ENCODE measurements at regions not wholly inside any gene's neighbourhood (a gene's known extent, or its start where the extent isn't known, plus 50 kb on each side); places are given as distances from the start of the nearest gene placed in this dataset.

DNA sequence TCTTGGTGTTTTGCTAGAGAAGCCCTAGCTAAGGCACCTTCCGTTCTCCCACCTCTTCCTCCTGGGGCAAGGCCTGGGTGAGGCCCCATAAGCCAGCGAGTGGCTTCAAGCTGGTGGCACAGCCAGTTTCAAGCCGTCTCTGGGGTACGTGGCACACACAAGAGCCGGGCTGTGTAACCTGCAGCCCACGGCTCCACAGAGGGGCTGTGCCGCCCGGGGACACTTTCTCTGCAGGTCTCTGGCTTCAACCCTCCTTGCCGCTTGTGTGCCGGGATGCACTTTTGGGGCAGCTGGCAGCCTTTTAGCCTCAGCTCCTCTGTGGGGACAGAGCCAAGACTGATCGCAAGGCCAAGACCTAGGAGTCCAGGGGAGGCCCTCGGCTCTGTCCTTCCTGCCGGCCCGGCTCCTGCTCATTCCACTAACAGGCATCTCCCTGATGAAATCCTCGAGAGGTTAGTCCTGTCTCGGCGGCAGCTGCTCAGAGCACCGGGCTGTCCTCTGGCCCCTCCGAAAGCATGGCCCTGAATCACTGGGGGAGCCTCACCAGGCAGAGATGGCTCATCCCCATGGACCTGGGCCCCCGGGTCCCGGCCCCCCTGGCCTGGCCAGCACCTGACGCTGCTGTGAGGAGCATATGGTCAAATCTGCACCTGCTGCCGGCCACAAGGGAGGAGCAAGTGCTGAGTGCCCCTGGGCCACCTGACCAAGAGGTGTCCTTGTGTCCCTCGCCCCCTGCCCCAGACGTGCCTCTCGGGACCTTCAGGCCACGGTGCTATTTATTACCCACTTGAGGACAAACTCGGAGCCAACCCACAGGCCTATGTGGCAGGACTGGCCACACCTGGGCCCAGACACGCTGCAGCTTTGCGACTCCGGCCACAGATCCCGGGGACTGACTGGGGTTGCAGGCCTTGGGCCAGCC lies 98.5 kb downstream of the METRNL start:
- intact Hi-C loops (cut with micrococcal nuclease), result no loop called here
- Mint-ChIP-seq H3K4me1 (ENCODE audit: low read depth) (no peaks in the 10 kb centered on the region), H3K27ac (no peak overlapping the region), H3K27me3 (no peaks in the 10 kb centered on the region), H3K4me3 (no peak overlapping the region), H3K36me3 (ENCODE audit: low read depth) (no peaks in the 10 kb centered on the region), H3K9me3 (no peaks in the 10 kb centered on the region)
- DNase-seq, result no peak
- no peak for ATAC-seq
- POLR2A ChIA-PET, result no interaction called here
- CTCF ChIA-PET, result no interaction called here
- TF ChIP-seq, protein P1, sequence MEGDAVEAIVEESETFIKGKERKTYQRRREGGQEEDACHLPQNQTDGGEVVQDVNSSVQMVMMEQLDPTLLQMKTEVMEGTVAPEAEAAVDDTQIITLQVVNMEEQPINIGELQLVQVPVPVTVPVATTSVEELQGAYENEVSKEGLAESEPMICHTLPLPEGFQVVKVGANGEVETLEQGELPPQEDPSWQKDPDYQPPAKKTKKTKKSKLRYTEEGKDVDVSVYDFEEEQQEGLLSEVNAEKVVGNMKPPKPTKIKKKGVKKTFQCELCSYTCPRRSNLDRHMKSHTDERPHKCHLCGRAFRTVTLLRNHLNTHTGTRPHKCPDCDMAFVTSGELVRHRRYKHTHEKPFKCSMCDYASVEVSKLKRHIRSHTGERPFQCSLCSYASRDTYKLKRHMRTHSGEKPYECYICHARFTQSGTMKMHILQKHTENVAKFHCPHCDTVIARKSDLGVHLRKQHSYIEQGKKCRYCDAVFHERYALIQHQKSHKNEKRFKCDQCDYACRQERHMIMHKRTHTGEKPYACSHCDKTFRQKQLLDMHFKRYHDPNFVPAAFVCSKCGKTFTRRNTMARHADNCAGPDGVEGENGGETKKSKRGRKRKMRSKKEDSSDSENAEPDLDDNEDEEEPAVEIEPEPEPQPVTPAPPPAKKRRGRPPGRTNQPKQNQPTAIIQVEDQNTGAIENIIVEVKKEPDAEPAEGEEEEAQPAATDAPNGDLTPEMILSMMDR (IDR thresholded peaks at IDR 0.05), result no peak

DNA sequence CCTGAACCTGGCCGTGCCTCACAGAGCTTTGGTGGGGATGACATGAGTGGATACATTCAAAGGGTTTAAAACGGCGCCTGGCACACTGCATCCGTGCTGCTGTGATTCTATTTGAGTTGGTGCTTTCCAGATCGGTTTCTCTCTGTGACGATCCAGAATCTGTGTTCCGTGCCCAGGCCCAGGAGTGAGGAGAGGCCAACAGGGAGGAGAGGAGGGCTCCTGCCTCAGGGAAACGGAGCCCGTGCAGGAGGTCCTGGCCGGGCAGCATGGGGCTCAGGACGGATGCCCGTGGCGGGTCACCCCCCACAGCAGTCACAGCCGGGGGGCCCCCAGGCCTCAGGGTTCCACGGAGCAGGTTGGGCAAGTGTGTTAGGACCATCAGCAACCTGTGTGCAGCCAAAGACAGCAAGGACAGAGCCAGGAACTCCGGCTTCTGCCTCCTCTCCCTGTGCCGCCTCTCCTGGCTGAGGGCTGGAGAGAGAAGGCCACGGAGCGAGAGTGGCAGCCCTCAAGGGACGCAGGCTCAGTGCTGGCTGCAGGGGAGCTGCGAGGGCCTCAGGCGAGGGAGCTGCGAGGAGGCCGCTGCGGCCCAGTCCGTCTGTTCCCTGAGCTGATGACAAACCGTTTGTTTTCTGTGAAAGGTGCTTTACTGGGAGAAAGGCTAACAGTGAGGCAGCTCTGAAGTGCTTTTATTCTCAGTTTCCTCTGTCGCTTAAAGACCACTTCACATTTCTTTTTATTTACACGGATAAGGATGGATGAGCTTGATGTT lies 99.3 kb downstream of the METRNL start:
- TF ChIP-seq, protein P1 (IDR thresholded peaks at IDR 0.05), result no peak
- Mint-ChIP-seq H3K4me3 (no peak overlapping the region), H3K4me1 (ENCODE audit: low read depth) (no peaks in the 10 kb centered on the region), H3K27ac (no peak overlapping the region), H3K9me3 (no peaks in the 10 kb centered on the region), H3K27me3 (no peaks in the 10 kb centered on the region), H3K36me3 (ENCODE audit: low read depth) (no peaks in the 10 kb centered on the region)
- ChIA-PET POLR2A (no interaction called here), CTCF (no interaction called here)
- DNase-seq (no peak), ATAC-seq (no peak)
- intact Hi-C loops (cut with micrococcal nuclease), result no loop called here

DNA sequence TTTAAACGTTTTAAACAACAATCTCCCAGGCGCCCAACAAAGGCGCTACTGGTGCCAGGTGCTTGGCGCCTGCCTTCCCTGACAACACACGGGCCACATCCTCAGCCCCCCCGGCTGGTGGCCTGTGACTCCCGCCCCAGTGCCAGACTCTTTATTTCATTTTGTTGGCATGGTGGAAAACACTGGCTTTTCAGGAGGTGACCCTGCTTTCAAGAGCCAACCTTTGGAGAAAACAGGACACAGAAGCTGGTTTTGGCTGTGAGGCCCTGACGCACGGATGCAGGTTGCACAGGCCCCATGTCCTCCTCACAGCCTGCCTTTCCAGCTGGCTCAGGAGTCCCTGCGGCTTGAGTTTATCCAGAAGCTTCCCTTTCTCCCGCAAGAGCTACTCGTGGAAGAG lies 100.0 kb downstream of the METRNL start:
- CTCF ChIA-PET, result no interaction called here
- intact Hi-C loops (cut with micrococcal nuclease), result no loop called here

DNA sequence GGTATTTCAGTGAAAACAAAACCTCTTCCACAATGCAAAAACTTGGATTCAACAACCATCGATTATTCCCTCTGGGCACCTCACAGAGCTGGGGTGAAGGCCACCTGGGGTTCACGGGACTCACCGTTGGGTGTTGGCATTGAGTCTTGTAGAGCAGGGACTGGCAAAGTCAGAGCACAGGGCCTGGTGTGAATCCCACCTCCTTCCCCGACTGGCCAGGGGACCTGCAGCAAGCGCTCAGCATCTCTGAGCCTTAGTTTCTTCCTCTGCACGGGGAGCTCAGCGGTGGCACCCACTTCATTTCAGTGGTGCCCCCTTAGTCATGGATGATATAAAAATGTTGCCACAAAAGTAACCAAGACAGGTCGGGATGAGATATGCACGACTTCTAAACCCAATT lies 100.4 kb downstream of the METRNL start:
- H3K4me3 Mint-ChIP-seq, result no peak overlapping the region
- intact Hi-C loops (cut with micrococcal nuclease), result no loop called here
- ChIA-PET POLR2A (no interaction called here), CTCF (no interaction called here)
- no peaks in the 10 kb centered on the region for H3K4me1 Mint-ChIP-seq (ENCODE audit: low read depth)
- DNase-seq, result no peak
- no peak overlapping the region for H3K27ac Mint-ChIP-seq
- ATAC-seq, result no peak
- H3K36me3 Mint-ChIP-seq (ENCODE audit: low read depth), result no peaks in the 10 kb centered on the region
- no peaks in the 10 kb centered on the region for H3K27me3 Mint-ChIP-seq
- no peaks in the 10 kb centered on the region for H3K9me3 Mint-ChIP-seq
- TF ChIP-seq, protein P1 (IDR thresholded peaks at IDR 0.05), result no peak

More for the DNA sequence above, 100.0 kb downstream of the METRNL start:
- Mint-ChIP-seq H3K9me3 (no peaks in the 10 kb centered on the region), H3K27me3 (no peaks in the 10 kb centered on the region), H3K27ac (no peak overlapping the region), H3K4me3 (no peak overlapping the region), H3K36me3 (ENCODE audit: low read depth) (no peaks in the 10 kb centered on the region), H3K4me1 (ENCODE audit: low read depth) (no peaks in the 10 kb centered on the region)
- TF ChIP-seq, protein P1 (IDR thresholded peaks at IDR 0.05), result no peak
- DNase-seq (no peak), ATAC-seq (no peak)
- POLR2A ChIA-PET, result no interaction called here

Data from activated CD8-positive, alpha-beta T cell treated with anti-CD3 and anti-CD28 coated beads for 36 hours (primary cell).